NCI-H510A treated with DMSO at 0.1 percent for 48 hours (cell line): ENCODE measurements at regions not wholly inside any gene's neighbourhood (a gene's known extent, or its start where the extent isn't known, plus 50 kb on each side); places are given as distances from the start of the nearest gene placed in this dataset.
"Not testable (repeated sequence)": the region's sequence is repeated elsewhere in the genome, so short reads cannot be mapped to it uniquely, and the experiment has no call there.

Source experiments
- DNase-seq: peaks from one replicate; lab custom pipeline; 2025; lab: John Stamatoyannopoulos, UW

DNA sequence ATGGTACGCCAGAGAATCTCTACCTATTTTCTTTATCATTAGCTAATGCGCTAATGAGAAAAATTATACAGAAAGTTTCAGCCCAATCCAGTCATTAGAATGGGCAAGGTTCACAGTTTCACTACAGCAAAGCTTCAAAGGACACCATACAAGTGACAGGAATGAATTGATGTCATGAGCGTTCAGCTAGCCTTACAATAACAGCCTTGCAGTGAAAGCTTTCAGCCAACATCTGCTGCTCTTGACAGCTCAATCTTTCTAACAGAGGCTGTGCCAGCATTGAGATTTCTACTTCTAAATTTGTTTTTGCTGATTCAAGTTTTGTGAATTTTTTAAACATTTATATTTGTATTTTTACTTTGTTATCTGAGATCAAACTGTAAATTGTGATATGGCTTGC, 302.4 kb upstream of the FAM174A start:
- no peak for DNase-seq

DNA sequence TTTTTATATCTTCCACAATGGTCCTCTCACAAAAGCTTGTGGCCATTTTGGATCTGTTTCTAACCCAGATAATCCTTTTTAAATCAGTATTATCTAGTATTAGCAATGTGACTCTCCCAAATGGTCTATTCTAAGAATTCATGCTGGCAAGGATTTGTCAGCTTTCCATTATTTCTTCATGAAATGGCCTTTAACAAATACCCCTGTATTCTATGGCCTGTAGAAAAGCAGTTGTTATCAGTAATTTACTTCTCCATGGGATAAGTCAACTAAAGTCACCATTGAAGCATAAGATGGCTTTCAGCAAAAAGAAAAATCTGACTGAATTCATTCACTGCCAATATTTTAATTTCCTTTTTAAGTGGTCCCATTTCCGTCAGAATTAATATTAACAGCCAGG, 346.4 kb upstream of the FAM174A start:
- DNase-seq: no peak

DNA sequence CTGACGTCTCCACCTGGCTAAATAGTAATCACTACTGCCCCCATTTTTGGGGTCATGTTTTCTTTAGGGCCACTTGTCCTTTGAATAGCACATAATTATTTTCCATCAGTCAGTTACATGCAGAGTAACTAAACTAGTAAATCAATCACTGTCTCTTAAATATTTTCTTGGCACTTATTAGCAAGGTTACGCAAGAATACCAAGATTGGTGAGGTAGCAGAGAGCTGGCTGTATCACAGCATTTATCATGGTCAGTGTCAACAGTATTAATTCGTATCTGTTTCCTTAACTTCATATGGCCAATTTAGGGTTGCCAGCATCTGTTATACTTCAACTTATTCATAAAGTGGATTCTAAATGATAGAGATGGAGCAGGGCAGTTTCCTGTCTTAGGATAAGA, 346.8 kb upstream of the FAM174A start:
- DNase-seq: no peak

DNA sequence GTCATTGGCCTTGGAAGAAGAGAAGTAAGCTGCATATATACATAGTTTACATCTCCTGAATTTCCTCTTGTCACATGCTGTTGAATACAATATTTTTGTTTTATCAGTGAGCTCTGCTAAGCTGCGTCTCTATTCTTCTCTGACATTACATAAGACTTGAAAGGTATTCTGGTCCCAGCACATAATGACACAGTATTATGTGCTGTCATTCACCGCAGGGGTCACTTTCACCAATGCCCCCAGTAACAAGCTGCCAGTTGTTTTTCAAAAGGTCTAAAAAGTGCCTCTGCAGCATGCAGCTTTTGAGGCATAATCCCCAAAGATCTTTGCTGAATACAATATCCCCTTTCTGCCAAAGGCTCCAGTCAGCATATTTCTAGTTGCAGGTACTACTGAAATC, 349.0 kb upstream of the FAM174A start:
- no peak for DNase-seq

DNA sequence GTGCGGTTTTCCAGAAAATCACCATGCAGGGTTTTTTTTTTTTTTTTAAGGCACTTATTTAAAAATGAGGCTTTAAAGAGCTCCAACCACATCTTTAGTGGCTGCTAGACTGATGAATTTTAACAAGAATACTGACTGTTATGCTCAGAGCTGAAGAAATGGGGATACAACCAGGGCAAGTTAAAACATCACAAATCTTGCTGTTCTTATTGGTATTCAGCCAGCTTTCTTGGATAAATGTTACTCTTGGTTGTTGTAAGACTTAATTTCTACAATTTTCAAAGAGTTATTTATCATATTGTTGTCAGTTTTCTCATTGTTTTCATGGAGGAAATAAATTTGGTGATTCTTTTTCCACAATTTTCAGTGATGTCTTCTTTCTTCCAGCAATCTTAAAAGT, 352.8 kb upstream of the FAM174A start:
- no peak for DNase-seq

DNA sequence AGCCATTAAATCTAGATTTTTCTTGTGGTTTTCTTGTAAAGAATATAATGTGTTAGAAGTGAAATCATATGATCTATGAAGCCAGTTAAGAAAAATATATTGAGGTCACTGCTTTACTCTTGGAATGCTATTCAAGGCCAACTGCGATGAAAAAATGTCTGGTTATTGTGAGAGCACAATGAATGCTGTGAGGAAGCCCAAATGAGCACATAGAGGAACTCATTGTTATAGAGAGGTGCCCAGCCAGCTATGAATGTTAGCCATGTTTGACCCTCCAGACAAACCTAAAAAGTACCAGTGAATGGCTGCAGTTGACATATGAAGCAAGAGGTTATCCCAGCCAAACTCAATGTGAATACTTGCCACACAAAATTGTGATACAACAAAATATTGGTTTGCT, 359.8 kb upstream of the FAM174A start:
- no peak for DNase-seq

DNA sequence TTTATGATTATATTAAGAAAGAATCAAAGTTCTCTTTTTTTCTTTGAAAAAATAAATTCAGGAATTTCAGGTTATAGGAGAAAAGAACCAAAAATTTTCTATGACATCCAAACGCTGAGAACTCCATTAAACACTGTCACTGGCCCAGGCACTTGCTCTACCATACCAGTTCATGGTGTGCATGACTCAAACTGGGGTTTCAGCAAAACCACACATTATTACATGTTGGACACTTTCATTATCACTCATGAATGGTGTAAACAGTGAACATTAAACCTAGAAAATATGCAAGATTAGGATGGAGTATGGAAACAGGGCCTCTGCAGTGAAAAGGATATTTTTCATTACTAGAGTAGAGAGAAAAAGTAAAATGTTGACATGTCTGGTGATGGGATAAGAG, 369.9 kb upstream of the FAM174A start:
- DNase-seq: no peak

DNA sequence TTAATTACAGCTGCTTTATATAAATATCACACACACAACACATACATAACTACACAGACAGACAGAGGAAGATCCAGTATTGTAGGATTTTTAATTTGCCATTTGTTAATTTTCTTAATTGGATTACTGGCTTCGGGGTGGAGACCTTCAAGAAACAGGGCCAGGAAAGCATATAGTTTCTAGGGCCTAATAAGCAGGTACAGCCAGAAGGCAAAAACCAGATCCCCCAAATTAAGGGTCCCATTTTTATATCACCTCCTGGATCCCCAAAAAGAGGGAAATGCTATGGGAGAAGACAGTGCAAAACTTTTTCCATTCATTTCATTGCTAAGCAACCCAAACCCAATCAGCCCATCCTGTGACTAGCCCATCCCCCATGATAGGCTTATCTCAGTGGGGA, 373.3 kb upstream of the FAM174A start:
- no peak for DNase-seq

DNA sequence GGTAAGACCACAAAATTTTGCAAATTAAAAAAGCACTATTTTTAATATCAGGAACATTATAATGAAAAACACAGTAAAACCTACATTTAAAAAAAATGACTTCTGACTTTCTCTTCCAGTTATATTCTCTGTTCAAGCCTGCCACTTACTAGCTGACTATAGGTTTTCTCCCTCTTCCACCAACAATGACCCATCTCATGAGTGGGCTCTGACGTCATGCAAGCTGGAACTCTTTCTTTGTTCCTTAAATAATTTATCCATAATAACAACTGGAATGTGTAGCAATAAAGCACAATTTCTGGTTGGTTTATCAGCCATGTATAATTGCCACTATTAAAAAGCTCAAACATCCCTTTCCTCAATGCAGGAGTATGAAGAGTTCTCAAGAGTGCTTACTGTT, 378.1 kb upstream of the FAM174A start:
- DNase-seq: no peak

DNA sequence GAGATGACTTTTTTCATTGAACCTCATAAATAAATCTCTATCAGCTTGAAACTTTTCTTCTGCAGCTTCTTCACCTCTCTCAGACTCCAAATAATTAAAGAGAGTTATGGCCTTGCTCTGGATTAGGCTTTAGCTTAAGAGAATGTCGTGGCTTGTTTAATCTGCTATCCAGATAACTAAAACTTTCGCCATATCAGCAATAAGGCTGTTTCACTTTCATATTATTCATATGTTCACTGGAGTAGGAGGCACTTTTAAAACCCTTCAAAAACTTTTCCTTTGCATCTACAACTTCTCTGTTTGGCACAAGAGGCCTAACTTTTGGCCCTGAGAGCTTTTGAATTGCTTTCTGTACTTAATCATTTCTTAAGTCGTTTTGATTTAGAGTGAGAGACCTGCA, 386.9 kb upstream of the FAM174A start:
- no peak for DNase-seq

DNA sequence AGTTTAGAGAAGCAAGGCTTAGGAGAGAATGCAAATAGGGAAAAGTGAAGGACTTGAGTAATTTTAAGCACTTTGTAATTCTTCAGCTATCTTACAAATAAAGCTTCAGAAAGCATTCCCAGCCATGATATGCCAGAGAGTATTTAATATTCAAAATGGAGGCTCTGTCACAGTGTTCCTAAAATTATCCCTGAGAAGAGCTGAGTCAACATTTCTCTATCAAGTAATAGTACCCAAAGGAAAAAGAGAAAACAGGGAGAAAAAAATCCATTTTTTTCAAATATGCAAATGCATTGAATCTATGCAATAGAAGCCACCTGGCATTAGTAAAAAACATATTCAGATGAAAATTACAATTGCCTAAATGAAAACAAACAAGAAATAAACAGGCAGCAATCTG, 392.6 kb upstream of the FAM174A start:
- no peak for DNase-seq

DNA sequence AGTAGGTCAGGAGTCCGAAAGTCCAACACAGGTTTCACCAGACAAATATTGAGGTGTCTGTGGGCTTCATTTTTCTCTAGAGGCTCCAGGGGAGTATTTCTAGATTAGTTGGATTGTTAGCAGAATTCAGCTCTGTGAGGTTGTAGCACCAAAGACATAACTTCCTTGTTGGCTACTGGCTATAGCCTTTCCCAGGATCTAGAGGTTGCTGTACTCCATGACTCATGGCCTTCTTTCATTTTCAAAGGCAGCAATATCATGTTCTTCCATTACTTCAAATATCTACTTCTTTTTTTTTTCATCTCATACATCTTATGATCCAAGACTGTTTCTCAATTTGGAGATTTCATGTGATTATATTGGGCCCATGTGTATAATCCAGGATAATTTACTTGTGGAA, 404.0 kb upstream of the FAM174A start:
- no peak for DNase-seq

DNA sequence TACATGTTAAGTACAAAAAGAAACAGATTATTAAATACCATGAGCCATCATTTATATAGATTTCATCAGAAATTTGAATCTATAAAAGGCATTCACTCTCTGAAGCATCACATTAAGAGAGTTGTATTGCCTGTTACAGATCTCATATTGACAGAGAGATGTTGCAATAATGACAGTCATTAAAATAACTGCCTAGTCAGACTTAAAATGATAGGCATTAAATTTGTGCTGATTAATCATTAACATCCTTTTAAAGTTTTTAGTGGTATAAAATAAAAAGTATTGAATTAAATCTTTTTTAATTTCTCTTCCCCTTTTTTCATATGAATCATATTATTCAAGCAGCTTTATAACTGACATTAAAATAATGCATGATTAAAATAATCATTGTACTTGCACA, 404.9 kb upstream of the FAM174A start:
- DNase-seq: no peak

DNA sequence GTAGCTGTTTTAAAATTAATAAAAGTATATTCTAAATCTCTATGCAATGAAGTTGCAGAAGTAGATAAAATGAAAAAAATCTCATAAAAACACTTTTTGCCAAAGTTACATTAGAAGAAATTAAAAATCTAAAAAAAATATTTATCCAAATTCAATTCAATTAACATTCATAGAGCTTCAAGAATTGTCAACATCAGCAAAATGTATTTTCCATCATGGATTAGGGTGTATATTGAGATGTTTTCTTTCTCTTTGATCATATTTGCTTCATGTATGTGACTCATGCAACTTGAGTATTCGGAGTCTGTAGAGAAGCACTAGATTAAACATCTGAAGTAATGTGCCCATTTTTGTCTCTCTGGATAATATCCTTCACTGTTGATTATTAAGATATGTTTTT, 415.3 kb upstream of the FAM174A start:
- DNase-seq: no peak

DNA sequence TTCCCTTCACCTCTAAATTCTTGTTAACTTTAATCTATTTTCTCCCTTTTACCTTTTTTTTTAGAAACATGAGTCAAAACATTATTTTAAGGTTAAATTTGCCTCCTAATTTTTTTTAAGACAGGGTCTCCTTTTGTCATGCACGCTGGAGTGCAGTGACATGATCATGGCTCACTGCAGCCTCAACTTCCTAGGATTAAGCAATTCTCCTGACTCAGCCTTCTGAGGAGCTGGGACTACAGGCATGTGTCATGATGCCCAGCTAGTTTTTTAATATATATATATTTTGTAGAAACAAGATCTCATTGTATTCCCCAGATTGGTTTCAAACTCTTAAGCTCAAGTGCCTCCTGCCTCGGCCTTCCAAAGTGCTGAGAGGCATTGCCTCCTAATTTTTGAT, 424.7 kb upstream of the FAM174A start:
- DNase-seq: no peak

DNA sequence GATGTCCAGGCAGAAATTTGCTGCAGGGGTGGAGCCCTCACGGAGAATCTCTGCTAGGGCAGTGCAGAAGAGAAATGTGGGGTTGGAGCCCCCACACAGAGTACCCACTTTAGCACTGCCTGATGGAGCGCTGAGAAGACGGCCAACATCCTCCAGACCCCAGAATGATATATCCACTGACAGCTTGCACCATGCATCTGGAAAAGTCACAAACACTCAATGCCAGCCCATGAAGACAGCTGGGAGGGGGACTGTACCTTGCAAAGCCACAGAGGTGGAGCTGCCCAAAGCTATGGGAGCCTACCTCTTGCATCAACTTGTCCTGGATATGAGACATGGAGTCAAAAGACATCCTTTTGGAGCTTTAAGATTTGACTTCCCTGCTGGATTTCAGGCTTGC, 426.3 kb upstream of the FAM174A start:
- DNase-seq: no peak

DNA sequence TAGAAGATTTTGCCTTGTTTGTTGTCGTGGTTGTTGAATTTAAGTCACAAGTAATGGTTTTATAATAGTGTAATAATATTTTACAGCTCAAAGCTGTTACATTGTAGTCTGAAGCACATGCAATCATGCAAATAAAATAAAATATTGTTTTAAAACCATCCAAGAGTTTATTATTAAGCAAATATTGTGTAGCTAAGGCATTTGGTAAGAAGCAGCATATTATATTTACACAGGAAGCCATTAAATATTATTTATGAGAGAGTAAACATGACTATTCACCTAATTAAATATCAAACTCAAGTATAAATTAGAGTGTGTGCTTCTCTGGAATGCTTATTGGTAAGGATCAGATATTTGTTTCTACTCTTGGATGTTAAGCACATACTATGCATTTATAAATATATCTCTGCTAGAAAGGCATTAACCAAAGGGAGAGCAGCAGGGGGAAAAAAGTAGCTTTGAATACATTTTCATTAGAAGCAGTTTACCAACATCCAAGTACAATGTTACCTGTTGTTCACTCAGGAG, 431.5 kb upstream of the FAM174A start:
- DNase-seq: not testable (repeated sequence)

DNA sequence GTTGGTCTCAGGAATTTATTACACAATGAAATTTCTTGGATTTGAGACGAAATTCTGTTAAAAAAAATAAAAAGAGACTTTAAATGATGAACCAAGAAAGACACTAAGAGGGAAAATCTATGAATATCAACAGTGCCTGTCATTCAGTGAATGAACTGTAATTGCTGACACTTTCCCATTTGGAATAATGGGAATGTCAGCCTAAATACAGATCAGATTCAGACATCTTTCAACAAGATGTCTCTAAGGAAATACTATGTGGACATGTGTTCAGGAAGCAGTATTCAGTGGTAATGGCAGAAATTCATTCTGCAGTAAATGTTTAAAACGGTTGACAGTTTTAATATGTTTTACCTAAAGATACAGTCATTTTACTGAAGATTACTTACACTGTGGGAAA, 433.7 kb upstream of the FAM174A start:
- DNase-seq: not testable (repeated sequence)

DNA sequence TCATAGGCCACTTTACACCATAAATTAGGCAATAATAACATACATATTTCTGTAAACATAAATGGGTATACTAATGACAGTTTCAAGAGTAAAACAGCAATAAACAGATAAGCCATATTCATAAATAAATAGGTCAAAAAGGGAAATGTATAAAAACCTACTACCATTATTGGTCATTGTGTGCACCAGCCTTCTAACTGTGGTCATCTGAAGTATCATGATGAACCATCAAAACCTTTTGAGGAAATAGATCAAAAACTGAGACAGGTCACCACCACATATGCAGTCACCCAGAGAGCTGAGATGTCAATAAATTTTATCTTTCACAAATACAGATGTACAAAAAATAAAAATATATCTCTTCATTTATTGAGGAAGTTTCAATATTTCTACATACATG, 438.8 kb upstream of the FAM174A start:
- not testable (repeated sequence) for DNase-seq

DNA sequence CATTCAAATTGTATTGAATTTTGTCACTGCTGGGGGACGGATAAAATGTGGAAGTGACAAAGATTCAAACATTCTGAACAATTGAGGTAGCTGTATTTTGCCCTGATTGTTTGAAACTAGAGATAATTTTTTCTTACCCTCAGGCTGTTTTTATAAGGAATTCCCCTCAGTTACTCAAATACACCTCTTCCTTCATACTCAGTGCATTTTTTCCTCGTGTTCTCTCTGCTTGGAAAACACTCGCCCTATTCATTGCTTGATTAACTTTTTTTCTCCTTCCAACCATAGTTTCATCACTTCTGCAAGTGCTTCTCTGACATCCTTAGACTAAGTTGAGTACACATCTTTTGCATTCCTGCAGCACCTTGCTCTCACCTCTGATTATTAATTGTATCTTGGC, 454.5 kb upstream of the FAM174A start:
- not testable (repeated sequence) for DNase-seq

DNA sequence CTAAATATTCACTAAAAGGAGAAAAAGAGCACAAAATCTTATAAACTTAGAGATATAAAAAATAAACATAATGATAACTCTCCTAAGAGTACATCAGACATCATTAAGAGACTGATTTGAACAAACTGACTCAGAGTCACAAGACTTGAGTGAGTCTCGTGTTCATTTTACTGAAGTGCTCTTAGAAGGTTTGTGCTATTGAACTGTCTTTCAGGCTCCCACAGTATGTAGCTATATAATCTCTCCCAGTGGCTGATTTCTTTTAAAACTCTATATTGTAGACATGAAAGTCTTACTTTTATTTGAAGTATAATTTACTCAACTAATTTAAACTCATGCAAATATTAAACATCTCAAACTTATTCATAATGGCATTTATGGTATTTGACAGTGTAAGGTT, 456.0 kb upstream of the FAM174A start:
- not testable (repeated sequence) for DNase-seq

DNA sequence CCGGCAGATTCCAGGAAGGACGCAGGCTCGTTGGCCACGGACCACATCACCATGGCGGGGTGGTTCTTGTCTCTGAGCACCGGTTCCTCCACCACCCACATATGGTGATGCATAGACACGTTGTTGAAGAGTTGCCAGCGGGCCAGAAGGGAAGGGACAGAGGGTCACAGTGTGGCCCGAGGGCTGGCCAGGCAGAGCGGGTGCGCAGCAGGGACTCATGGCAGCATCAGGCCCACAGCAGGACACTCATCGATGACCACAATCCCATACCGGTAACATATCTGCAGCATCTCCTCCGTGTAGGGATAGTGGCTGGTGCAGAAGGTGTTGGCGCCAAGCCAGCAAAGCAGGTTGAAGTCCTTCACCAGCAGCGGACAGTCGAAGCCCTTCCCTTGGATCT, 469.2 kb upstream of the FAM174A start:
- DNase-seq: not testable (repeated sequence)

DNA sequence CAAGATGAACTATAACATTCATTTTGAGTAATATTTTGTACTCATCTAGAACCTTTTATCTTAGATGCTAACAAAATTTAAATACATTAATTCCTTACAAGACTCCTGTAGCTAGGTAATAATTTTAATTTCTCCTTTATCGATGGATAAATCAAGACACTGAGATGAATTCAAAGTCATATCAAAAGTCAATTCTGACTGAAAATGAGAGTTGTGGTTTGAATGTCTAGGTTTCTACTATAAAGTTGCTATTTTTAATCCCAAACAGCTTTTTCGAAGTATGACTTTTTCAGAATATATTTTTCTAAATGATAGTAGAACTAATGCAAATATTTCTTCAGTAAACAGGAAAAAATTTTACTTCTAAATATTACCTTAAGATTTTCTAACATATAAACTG, 491.7 kb upstream of the FAM174A start:
- DNase-seq: no peak

DNA sequence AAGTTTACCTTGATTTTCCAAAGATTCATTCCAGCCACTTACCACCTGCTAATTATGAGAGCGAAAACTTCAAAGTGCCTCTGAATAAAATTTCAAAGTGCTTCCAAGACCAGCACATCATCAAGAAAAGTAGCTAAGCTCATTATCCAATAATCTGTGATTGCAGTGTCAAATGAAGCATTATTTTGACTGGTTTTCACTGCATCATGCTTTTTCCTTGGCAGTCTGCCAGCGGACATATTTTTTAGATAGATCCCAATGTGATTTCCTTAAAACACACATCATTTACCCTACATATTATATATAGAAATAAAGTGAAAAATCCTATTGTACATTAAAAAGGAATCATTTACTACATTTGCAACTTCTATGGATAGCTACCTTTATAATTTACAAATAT, 508.6 kb upstream of the FAM174A start:
- no peak for DNase-seq

DNA sequence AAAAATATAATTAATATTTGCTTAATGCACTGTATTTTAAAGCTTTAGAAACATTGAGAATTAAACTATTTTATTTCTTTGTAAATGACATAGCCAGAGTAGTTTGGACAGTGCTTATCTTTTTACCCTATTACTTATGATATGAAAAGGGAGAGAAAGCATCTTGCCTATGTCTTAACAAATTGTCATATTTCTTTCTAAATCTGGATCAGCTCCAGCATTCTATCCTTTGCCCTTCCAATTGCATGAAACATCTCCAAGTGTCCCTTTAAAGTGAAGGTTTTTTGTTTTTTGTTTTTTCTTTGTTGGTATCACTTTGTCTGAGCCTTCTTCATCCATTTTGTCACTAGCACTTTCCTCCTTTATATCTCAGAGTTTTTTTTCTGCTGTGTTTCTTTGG, 511.6 kb upstream of the FAM174A start:
- no peak for DNase-seq
